Activated CD4-positive, alpha-beta T cell treated with anti-CD3 and anti-CD28 coated beads for 24 hours (primary cell): ENCODE measurements at regions not wholly inside any gene's neighbourhood (a gene's known extent, or its start where the extent isn't known, plus 50 kb on each side); places are given as distances from the start of the nearest gene placed in this dataset.

ENCODE experiments used
- DNase-seq, 2 donors: peaks; one replicate each; pipeline ENCODE4 v3.0.0-alpha.2; 2020; ENCODE audit warnings: low read depth in 2 of 2

GRCh38 chr3:25218362-25218761 lies 209.7 kb upstream of the RARB start:
- no peak for DNase-seq

DNA sequence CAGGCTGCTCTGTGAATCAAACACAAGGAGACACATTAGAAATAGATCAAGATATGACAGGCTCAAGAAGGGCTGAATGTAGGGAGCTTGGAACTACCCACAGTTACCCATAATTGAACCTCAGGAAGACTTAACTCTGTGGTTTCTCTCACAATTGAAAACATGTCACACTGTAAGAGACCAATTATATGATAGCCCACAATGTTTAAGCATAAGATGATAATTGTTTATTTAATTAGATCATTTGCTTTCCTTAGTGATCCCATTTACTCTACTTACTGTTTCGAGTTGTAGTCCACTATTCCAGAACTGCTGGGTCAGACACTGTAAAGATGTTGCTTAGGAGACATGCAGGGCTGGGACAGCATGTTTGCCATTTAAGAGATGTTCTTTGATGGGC lies 201.3 kb upstream of the RARB start:
- no peak for DNase-seq

DNA sequence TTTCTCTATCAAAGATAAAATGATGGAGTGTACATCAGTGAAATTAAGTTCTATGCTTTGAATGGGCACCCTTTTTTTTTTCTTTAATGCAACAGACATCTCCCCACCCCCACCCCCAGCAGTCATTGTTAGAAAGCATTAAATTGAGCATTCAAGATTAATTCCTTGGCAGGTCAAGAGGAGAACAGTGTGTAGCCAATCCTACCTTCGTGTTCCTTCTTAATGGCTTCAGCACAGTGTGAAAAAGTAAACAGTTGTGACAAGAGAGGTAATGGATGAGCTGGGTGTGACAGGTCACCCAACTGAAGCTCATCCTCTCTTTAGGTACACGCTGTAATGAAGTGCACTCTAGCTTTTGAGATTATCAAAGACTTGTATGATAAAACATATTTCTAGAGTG lies 198.5 kb upstream of the RARB start:
- no peak for DNase-seq

GRCh38 chr3:25235031-25235430 lies 193.0 kb upstream of the RARB start:
- no peak for DNase-seq

DNA sequence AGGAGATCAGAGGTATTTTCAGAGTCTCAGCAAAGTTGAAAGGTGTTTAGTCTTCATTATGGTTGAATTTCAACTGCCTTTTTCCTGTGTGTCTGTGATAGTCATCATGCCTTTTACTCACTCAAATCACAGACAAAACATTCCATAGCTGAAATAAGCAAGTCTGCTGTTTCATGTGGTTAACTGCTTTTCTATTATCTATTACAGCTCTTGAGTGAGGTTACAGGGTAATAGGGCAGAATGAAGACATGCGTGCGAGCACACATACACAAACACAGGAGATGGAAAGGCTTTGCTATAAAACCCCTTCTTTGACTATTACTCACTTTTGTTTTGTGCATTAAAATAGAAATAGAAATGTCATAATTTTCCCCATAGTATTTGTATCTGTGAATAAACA lies 192.6 kb upstream of the RARB start:
- DNase-seq, result no peak

- no peak for DNase-seq
Observed at GRCh38 chr3:25237602-25238001, 190.5 kb upstream of the RARB start.

DNA sequence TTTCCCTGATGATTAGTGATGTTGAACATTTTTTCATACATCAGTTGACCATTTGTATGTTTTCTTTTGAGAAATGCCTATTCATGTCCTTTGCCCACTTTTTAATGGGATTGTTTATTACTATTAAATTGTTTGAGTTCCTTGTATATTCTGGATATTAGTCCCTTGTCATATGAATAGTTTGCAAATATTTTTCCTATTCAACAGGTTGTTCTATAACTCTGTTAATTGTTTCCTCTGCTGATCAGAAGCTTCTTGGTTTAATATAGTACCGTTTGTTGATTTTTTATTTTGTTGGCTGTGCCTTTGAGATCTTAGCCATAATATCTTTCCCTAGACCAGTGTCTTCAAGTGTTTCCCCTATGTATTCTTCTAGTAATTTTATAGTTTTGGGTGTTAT lies 189.0 kb upstream of the RARB start:
- DNase-seq, result no peak

DNA sequence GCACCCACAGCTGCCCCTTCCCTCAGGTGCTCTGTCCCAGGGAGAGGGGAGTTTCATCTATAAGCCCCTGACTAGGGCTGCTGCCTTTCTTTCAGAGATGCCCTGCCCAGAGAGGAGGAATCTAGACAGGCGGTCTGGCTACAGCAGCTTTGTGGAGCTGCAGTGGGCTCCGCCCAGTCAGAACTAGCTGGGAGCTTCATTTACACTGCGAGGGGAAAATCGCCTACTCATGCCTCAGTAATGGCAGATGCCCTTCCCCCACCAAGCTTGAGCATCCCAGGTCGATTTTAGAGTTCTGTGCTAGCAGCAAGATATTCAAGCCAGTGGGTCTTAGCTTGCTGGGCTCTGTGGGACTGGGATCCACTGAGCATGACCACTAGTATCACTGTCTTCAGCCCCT lies 181.2 kb upstream of the RARB start:
- DNase-seq, result no peak

DNA sequence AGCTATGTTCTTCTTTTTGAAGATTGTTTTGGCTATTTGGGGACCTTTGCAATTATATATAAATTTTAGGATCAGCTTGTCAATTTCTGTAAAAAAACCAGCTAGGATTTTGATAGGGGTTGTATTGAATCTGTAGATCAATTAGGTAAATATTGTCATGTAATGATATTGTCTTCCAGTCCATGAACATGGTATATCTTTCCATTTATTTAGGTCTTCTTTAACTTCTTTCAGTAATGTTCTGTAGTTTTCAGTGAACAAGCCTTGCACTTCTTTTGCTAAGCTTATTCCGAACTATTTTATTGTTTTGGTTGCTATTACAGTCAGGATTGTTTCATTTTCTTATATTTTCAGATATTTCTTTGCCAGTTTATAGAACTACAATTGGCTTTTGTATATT lies 175.8 kb upstream of the RARB start:
- no peak for DNase-seq

DNA sequence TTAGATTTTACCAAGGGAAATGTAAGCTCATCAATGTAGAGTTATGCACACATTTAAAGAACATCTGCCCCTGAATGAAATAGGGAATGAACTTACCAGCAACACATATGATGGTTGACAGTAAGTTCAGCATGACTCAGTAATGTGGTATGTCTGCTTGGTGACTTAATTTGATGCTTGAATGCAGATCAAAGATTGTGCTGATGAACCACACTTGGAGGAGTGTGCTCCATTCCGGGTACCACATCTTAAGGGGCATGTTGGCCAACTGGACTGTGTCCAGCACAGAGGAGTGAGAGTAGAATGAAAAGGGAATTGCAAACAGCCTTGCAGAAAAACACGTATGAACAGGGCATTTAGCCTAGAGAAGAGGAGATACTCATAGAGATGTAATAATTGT lies 171.0 kb upstream of the RARB start:
- DNase-seq, result no peak

- no peak for DNase-seq
Observed at GRCh38 chr3:25259871-25260270, 168.2 kb upstream of the RARB start.

DNA sequence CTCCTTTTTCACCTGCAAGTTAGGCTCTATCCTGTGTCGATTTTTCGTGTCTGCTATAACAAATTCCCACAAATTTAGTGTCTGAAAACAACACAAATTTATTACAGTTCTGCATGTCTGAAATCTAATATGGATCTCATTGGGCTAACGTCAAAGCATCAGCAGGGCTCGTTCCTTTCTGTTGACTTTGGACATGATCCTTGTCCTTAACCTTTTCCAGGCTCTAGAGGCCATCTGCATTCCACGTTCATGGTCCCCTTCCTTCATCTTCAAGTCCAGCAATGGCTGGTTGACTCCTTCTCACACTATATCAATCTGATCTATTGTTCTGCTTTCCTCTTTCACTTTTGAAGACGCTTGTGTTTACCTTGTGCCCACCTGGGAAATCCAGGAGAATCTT lies 165.7 kb upstream of the RARB start:
- no peak for DNase-seq

- DNase-seq, result no peak
Observed at GRCh38 chr3:25265284-25265683, 162.8 kb upstream of the RARB start.

- DNase-seq, result no peak
Observed at GRCh38 chr3:25266677-25267076, 161.4 kb upstream of the RARB start.

- no peak for DNase-seq
Observed at GRCh38 chr3:25272090-25272489, 156.0 kb upstream of the RARB start.

DNA sequence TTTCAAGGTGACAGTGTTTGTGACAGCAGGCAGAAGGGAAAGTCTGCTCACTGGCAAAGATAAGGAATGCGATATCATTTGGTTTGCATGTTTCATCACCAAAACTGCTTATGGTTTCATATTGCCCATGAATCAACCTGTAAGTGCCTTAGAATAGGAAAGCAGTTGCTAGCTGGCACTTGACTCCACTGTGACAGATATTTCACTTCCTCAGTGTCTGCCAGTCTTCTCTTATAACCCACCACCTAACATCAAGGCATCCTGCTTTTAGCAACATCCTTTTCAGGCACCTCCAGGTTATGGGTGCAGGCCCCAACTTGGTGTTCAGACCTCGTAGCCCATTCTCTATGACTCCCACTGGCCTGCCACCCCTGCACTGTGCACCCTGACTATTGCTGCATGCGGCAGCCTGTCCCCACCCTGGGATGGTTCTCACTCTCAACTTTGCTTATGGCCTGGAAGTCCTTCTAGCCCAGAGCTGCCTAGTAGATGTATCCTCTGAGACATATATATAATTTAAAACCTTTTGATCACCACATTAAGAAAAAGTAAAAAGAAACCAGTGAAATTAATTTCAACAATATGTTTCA lies 154.4 kb upstream of the RARB start:
- DNase-seq, result no peak

DNA sequence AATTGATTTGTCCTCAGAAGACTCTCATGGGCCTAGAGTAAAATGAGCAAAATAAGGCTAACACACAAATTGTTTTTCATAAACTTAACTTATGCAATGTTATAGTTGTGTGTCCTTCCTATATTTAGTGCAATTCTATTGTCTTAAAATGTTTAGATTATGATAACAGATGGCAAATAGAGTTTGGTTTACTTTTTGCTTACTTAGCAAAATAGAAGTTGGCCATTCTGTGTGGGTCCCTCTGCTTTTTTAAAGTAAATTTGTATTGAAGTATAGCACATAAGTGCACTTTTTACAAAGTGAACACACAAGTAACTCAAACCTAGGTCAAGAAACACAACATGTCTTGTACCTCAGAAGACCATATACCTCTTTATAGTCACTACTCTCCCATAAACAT lies 150.6 kb upstream of the RARB start:
- no peak for DNase-seq

GRCh38 chr3:25281041-25281731 lies 146.9 kb upstream of the RARB start:
- no peak for DNase-seq

DNA sequence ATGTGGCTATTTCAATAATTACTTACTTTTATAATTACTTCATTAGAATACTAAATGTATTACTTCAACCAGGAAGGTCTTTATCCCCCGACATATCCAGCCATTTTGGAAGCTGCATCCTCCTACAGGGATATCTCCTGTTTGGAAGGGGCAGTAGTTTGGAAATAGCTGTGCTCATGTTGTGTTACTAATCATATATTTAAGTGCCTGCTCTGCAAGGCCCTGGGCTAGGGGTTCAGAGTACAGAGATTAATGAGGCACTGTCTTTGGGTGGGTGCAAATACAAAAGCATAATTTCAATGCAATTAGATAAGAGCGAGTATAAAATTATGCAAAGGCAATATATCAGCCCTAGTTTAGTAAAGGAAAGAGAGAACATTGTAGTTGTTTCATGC lies 146.3 kb upstream of the RARB start:
- no peak for DNase-seq

DNA sequence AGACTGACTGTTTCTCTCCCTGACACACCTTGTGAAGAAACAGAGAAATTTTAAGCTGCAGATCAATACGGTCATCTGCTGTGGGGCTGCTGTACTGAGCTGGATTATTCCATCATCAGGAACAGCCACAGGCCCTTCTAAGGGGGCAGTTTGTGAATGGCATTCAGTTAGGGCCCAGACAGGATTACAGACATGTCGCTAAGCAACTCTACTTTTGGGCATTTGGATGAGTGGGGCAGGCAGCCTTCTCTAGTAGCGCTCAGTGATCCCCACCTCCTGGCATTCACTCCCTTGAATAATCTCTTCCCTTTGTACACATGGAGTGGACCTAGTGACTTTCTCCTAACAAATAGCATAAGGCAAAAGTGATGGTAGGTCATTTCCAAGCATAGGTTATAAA lies 144.4 kb upstream of the RARB start:
- DNase-seq, result no peak

- no peak for DNase-seq
Observed at GRCh38 chr3:25284249-25284648, 143.8 kb upstream of the RARB start.

- DNase-seq, result no peak
Observed at GRCh38 chr3:25287291-25287884, 140.7 kb upstream of the RARB start.

DNA sequence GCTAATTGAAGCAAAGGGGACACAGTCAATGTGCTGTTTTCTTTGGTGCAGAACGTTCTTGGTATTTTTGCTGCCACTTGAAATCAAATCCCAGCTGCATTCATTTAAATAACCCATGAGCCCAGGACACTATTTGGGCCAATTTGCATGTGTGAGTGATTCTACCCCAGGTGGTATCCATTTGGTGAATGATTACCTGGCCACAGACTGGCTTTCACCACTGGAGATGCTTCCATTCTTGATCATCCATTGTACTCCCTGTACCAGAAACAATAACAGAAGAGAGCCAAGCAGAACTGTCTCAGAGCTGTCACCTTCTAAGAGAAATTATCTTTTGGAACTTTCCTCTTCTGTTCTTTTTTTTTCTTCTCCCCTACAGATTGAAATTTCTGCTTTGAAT lies 139.7 kb upstream of the RARB start:
- no peak for DNase-seq

DNA sequence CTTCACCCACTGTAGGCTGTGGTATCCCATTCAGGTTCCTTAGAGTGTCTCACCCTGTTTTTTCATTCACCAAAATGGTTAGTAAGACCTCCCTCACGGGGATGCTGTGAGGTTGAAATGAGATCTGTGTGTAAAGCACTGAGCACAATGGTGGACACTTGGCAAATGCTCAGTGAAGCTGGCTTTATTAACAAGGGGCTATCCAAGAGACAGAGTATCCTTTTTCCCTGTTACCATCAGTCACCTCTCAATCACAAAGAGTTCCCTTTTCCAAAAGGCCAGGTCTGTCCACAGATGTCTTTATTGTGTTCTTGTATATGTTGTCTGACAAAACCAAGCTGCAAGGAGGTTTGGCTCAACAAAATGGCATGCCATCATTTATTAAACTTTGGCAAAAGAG lies 138.9 kb upstream of the RARB start:
- DNase-seq, result no peak
